GM18502 (cell line): ENCODE measurements at regions not wholly inside any gene's neighbourhood (a gene's known extent, or its start where the extent isn't known, plus 50 kb on each side); places are given as distances from the start of the nearest gene placed in this dataset.

ENCODE experiments used
- ATAC-seq: cut with Tn5 transposase; IDR thresholded peaks from one replicate; pipeline ENCODE4 v1.9.1; 2021; ENCODE audit warnings: mild to moderate bottlenecking; ENCODE audit not compliant: unreplicated experiment, poor library complexity

DNA sequence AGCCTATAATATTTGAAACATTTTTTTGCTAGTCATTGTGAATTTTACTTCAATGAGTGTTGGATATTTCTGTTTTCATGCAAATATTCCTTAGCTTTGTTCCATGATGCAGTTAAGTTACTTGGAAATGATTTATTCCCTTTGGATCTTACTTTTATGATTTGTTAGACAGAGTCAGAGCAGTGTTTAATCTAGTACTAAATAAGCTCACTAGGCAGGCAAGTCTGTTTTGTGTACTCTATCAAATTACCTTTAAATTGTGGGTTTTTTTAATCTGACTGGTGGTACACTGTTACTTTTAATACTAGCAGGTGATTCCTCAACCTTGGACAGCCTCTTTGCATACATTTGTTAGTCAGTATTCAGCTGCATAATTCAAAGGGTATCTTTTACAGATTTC is 173.3 kb upstream of the MBNL1 start:
- ATAC-seq = no peak

DNA sequence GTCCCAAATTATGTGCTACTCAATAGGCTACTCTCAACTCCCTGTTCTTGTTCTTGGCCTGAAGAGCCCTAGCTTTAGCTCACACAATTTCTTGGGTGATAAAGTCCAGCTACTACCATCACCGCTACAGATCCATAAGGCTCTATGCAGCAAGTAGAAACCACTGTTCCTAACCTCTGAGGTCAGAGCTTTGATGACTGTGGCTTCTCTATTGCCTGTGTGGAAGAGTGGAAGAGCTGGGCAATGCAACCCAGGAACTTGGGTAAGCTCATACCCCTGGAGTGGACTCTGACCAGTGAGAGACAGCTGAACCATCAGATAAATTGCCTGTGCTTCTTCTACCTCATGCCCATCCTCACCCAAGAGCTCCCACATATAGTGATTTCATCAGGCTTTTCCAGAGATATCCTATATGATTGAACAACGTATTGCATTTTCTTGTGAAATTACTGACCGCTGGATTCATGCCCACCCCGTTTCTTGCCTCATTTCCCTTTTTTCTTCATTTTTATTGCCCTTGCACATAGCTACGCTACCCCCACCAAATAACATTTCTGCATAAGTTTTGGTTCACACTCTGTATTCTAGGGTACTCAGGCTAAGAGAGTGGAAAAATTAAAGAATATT is 172.3 kb upstream of the MBNL1 start:
- no peak for ATAC-seq

DNA sequence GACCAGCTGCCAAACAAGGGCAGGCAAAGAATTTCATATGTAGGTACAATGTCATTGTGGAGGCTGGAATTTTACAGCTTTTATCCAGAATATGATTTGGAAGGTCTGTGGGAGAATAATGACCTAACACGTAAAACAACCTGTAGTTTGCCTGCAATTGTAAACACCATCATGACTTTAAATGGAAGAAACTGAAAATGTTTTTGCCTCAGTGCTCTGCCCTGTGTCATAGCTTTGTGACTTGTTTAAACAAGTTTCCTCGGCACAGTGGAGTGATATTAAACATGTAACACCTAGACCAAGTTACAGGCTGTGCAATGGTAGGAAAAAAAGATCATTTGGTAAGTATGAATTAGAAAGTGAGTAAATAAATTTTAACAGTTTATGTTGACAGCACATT is 171.6 kb upstream of the MBNL1 start:
- no peak for ATAC-seq

DNA sequence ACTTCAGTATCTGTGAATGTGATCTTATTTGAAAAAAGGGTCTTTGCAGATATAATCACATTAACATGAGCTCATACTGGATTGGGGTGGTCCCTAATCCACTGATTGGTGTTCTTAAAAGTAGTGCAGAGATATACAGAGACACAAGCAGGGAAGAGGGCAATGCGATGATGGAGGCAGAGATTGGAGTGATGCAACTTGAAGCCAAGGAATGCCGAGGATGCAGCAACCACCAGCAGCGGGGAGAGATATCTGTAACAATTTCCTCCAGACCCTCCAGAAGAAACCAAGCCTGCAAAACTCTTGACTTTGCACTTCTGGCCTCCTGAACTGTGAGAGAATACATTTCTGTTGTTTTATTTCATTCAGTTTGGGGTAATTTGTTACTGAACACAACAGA is 171.0 kb upstream of the MBNL1 start:
- no peak for ATAC-seq

DNA sequence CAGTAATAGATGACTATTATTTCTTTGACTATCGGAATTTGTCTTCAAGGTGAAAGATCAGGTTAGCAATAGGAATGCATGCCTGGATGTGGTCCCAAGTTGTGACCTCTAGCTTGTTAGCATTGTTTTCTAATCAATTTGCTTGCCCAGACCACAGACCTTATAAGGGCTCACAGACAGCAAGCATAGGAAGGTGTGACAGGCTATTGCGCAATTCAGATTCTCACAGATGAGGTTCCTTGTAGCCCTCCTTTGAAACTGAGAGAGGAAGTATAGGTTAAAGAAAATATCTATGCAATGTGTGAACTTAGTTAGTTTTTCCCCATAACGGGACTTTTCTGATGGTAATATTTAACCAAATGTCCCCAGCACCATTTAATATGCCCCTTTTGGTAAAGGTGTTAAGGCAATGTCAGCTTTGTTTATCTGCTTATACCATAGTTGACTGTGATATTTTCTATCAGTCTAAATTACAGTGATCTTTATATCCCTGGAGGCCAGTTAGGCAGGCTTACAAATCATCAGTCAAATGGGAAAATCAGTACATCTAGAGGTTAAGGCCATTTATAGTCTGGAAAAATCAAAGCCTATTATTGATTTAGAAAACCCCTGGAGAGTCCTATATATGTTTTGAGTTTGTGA is 168.1 kb upstream of the MBNL1 start:
- peak; percentile 89 for ATAC-seq

DNA sequence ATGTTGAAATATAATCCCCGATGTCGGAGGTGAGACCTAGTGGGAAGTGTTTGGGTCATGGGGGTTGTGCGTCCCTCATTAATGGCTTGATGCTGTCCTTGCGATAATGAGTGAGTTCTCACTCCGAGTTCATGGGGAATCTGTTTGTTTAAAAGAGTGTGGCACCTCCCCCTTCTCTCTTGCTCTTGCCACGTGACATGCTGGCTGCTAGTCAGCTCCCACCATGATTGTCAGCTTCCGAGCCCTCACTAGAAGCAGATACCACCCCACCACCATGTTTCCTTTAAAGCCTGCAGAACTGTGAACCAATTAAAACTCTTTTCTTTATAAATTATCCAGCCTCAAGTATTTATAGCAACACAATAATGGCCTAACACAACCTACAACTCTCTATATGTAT is 166.3 kb upstream of the MBNL1 start:
- ATAC-seq = no peak

DNA sequence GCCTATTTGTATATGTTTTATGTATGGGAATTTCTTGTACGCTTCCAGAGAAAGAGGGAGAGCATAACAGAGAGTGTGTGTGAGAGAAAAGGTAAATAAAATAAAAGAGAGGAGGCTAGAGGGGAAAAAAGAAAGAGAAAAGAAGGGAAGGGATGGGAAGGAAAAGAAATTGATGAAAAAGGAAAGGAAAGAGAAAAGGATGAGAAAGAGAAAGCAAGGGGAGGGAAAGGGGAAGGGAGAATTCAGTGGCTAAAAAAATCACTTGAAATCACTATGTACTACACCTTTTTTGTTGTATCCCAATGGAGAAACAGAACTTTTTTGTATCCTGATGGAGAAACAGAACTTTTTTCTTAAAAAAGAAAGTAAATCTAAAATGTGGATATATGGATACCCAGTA is 165.5 kb upstream of the MBNL1 start:
- no peak for ATAC-seq

DNA sequence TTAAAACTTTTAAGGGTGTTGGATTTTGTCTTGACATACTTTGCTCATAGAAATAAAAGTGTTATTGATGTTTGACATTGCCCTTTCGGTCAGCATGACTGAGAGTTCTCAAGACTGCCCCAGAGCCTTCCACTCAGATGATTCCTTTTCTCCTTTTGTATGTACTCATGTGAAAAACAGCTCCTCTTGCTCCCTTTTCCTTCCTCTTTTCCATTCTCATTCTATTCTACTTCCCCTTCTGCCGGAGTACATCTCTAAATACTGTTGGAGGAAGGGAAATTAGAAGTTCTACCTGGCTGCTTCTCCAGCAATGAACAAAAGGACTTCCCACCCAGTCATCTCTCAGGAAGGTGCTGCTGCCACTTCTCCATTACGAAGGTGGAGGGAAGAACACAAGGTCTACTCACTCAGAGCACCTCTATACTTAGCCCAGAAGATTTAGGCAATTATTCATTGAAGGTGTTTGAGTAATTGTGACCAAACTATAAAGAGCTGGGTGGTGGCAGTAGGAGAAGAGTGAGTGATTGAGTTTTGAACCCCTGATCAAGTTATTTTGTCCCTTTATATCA is 163.8 kb upstream of the MBNL1 start:
- no peak for ATAC-seq

DNA sequence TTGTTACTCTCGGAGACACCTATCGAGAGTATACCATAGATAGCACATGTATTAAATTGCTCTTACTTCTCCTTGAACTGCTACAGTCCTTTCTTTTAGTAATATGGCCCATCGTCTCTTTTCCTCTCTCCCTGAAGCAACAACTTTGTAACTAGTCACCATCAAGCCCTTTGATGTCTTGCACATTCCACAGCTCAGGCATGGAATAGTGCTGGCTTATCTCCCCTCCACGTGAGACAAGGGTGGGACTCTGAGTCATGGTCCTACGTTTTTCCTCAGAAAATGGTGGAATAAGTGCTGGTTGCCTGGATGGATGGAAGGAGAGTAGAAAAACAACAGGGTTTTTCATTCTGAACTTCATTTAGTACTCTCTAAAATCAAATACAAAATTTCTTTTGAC is 163.3 kb upstream of the MBNL1 start:
- no peak for ATAC-seq

DNA sequence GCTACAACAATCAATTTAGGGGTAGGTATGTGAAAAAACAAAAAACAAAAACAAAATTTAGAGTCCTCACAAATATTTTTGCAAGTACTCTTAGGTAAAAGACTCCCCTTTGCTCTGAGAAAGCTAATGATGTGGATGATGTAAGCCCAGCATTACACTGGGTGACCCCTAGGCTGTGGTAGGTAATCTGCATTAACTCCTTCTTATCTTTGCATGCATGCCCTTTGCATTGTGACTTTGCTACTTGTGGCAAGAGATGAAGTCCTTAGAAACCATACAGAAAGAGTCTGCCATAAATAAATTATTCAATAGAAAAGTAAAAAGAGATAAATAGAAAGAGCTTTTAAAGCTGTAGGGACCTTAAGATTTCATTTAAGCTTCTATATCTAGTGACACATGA is 159.7 kb upstream of the MBNL1 start:
- ATAC-seq = no peak

DNA sequence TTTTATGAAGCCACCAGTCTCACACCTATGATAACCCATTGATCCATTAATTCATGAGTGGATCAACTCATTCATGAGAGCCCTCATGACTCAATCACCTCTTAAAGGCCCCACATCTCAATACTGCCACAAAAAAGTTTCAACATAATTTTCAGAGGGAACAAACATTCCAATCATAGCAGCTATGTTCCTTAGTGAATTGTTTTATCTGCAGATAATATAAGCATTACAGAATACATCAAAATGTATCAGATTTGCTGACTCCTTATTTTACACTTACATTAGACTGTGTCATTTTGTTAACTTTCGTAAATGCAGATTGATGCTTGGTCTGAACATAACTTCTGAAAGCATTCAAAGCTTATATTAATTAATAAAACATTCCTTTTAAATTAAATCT is 155.3 kb upstream of the MBNL1 start:
- no peak for ATAC-seq

DNA sequence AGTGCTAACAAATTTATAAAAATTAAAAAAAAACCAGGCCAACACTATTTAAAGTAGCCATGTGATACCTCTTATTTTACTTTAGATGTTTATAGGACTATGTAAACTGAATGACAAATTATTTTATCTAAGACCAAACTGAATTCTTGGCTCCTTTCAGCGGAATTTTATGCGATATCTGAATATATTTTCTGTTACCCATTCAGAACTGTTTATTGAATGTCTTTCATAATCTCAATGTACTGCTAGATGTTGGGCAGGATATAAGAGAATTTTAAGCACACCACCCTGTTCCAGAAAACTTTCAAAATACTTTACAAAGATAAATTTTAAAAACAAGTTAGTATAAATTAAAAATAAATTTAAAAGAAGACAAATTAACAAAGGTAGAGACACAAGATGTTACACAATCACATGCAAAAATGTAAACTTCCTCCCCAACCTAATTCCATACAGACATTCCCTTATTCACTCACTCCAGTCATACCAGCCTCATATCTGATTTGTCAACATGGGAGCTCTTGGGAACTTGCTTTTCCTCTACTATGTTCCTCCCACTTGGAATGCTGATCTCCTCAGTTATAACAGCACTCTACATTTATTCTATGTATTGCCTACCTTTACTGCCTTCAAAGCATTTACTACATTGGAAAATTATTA is 154.6 kb upstream of the MBNL1 start:
- ATAC-seq = no peak

DNA sequence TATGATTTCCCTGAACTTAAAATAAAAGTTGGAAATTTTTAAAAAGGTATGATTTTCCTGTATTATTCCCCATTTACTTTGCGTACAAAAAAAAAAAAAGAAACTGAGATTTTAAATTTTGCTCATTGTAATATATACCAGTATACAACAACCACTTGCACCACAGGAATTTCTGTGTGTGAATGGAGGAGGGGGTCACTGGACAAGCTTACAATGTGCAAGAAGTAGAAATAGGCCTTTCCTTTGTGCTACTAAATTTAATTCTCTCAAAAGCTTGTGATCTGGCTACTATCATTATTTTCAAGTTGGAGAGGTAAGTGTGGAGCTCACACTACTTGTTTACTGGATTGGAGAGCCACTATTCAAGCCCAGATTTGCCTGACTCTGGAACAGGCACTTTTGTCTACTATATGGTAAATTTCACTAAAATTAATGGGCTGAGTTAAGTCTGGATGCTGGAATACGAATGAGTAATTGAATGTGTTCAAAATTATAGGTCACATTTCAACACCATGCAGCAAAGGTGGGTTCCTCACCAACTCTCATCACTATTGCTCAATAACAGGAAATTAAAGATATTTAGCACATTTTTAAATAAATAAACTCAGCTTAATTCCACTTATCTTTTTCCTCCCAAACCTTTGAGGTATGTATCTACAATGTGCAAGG is 148.0 kb upstream of the MBNL1 start:
- ATAC-seq = no peak

DNA sequence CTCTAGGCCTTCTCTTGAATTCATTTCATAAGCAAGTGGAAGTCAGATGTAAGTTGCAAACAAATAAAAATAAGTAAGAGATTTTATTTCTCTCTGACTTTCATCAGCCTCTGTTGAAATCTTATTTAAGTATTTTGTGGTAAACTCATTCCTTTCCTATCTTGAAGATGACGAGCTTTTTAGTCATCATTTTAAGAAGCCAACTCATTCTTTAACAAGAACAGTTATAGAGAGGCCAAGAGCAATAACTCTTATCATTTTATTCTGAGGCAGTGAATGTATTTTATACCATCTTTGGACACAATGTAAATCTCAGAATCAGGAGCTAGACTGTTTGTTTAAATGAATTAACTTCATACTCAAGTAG is 147.5 kb upstream of the MBNL1 start:
- no peak for ATAC-seq

DNA sequence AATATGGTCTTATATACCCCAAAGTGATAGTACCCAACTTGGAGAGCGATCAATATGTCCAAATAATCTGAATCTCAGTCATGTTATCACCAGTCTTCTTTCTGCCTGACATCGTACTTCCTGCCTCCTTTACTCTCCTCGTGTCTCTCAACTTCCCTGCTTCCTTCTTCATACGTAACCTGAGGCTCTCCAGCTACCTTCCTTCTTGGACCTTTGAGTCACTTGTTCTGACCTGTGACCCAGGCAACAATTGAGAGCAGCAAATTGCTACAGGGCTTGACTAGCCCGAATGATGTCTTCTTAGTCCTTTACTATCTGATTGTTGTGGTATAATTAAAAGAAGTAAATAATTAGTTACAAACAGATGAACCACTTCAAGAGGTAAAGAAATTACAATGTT is 145.9 kb upstream of the MBNL1 start:
- ATAC-seq = no peak

DNA sequence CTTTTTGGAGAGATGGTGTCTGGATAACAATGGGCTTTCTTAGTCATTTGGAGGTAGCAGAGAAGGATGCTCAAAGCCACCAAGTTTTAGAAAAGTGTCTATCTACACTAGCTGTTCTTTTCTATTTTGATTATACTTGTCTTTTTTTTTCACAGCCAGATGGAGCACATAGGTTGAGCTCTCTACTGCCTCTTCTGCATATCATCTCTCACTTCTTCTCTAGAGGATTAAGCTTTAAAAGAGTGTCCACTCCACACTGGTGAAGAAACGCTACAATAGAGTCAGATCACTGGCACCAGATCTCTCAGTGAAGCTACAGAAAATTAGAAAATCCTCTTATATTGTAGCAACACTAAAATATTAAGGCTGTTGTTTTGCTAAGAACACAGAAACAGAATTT is 145.3 kb upstream of the MBNL1 start:
- ATAC-seq = no peak

DNA sequence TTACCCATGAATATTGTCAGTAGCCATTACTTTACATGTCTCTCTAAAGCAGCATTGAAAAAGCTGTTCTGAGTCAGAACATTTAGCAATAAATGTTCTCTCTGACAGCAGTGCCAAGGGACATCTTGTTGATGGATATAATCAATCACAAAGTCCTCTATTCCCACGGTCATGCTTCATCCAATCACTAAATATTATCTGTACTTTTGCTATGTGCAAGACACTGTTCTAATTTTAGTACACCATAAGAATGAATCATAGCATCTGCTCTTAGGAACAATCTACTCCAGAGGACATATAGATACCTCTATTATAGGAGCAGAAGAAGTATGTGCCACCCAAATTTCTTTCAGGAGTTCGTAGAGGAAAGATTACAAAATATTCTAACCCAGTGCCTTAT is 142.5 kb upstream of the MBNL1 start:
- ATAC-seq = no peak

DNA sequence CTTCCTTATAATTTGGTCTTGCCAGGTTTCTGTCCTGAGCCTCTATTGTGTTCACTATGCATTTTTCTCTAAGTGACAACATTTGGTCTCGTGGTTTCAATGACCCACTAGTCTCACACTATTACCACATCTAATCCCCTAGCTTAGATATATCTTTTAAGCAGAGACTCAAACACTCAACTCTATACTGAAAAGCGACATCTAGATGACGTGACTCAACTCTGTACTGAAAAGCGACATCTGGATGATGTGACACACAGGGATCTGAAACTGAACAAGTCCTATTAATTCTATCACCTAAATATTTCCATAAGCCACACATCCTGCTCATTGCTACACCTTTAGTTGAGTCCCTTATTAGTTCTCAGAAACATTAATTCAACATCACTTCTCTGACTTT is 141.7 kb upstream of the MBNL1 start:
- ATAC-seq = peak; percentile 99

DNA sequence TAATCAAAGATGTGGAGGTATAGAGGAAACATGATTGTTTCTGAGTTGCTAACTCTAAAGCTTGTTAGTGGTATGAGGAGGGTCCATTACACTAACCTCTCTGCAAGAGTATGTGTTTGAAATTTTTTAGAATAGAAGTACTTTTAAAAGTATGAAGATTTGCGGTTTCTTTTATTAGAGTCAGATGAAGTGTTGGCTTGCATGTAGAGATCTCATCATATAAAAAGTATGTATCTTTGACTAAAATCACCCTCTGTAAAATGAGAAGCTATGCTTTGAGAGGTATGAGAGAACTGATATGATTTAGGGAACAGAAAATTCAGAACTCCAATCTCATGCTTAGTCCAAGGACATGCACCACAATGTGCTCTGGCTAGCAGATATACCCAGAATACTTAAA is 140.4 kb upstream of the MBNL1 start:
- ATAC-seq = no peak

DNA sequence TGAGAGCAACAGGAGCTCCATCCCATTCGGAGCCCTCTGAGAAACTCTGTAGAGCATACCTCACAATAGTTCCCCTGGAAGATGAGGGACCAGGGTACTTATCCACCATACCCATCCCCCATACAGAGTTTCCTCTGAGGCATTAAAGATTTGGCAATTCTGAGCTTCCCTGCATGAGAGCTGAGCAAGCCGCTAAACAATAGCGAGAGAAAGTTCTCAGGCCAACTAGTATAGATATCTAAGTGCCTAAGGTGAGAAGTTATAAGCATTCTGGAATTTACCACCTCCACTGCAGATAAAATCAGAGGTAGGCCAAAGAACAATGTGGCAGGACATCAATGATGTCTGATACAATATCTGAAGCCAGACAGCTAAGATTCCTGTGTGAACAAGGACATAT is 129.1 kb upstream of the MBNL1 start:
- no peak for ATAC-seq

DNA sequence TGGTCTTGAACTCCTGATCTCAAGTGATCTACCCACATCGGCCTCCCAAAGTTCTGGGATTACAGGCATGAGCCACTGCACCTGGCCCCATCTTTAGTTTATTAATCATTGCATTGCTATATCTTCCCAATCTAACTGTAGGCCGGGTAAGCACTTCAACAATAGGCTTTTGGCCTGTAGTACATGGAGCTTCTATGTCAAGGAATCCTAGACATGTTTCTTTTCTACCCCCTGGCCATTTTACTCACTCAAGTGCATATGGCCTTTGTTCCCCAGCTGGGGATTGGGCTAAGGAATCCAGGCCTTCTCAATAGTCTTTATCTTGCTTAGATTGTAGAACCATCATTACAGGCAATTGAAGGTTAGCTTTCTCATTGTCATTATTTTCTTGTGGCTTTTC is 122.3 kb upstream of the MBNL1 start:
- ATAC-seq = no peak
